Mucosa of descending colon (tissue), 3 donors: ENCODE measurements at regions not wholly inside any gene's neighbourhood (a gene's known extent, or its start where the extent isn't known, plus 50 kb on each side); places are given as distances from the start of the nearest gene placed in this dataset.

Experiments used
- ATAC-seq: fragments of 200-7000 bp; cut with Tn5 transposase; one replicate; pipeline ENCODE4 v1.9.1; 2020; ENCODE audit warnings: mild to moderate bottlenecking, moderate library complexity
- DNase-seq, 3 donors: peaks; one replicate each; pipeline ENCODE4 v3.0.0-alpha.2; 2020
- H3K36me3 ChIP-seq: fragments of 200-600 bp; one replicate; pipeline ENCODE4 v1.8.0; 2021; ENCODE audit warnings: low read depth, mild to moderate bottlenecking
- H3K4me1 ChIP-seq: fragments of 200-600 bp; one replicate; pipeline ENCODE4 v1.8.0; 2021; ENCODE audit warnings: low read depth, mild to moderate bottlenecking
- H3K4me3 ChIP-seq: fragments of 200-600 bp; one replicate; pipeline ENCODE4 v1.8.0; 2021; ENCODE audit warnings: mild to moderate bottlenecking
- H3K9me3 ChIP-seq: fragments of 200-600 bp; one replicate; pipeline ENCODE4 v1.8.0; 2021; ENCODE audit warnings: mild to moderate bottlenecking
- CTCF ChIP-seq: fragments of 200-600 bp; IDR thresholded peaks from one replicate; pipeline ENCODE4 v1.8.0; 2022; ENCODE audit warnings: antibody characterized with exemption, mild to moderate bottlenecking
- intact Hi-C, 2 donors: fragments of 100-400 bp; cut with DNase I in 1 of 2; cut with micrococcal nuclease in 1 of 2; formaldehyde crosslinking; loops; one replicate each; pipeline versions ENCODE4 v1.11.0 to v1.11.1; 2022; cut with DNase I, micrococcal nuclease
- donor health status: DM: no; HTN: no; CAD: no; lungs with moderate emphysema.
- donor health status: DM: no; HTN: no; CAD: no.
- donor health status: DM: no; HTN: yes; CAD: no.

GRCh38 chr20:51237278-51237677, 214.4 kb upstream of the KCNG1 start:
- intact Hi-C loops, result no loop called here
- ATAC-seq, result no peak
- H3K4me1 ChIP-seq, result no peaks in the 10 kb centered on the region

GRCh38 chr20:51236421-51236820, 213.5 kb upstream of the KCNG1 start:
- TF ChIP-seq CTCF, result no peak
- no peak for DNase-seq
- H3K4me3 ChIP-seq, result no peak overlapping the region
- H3K36me3 ChIP-seq, result no peaks in the 10 kb centered on the region
- ATAC-seq, result no peak
- intact Hi-C loops, result no loop called here
- no peaks in the 10 kb centered on the region for H3K4me1 ChIP-seq
- H3K9me3 ChIP-seq, result no peaks in the 10 kb centered on the region

More at GRCh38 chr20:51237278-51237677, 214.4 kb upstream of the KCNG1 start:
- TF ChIP-seq CTCF, result no peak
- Histone ChIP-seq H3K9me3 (peaks cover 2% of the 10 kb centered on the region), H3K36me3 (no peaks in the 10 kb centered on the region), H3K4me3 (no peak overlapping the region)
- no peak for DNase-seq

- Histone ChIP-seq H3K4me3 (no peak overlapping the region), H3K4me1 (no peaks in the 10 kb centered on the region), H3K9me3 (no peaks in the 10 kb centered on the region), H3K36me3 (no peaks in the 10 kb centered on the region)
- no peak for TF ChIP-seq CTCF
- ATAC-seq, result no peak
- DNase-seq, result no peak
- intact Hi-C loops, result no loop called here
Observed at GRCh38 chr20:51233345-51233744, 210.4 kb upstream of the KCNG1 start.

- TF ChIP-seq CTCF, result no peak
- Histone ChIP-seq H3K36me3 (no peaks in the 10 kb centered on the region), H3K4me1 (no peaks in the 10 kb centered on the region), H3K4me3 (no peak overlapping the region), H3K9me3 (no peaks in the 10 kb centered on the region)
- ATAC-seq (no peak), DNase-seq (no peak)
- intact Hi-C loops, result no loop called here
Observed at GRCh38 chr20:51230727-51231126, 207.8 kb upstream of the KCNG1 start.

- intact Hi-C loops, result no loop called here
- no peak for DNase-seq
- Histone ChIP-seq H3K4me1 (no peaks in the 10 kb centered on the region), H3K4me3 (no peak overlapping the region), H3K9me3 (no peaks in the 10 kb centered on the region), H3K36me3 (no peaks in the 10 kb centered on the region)
- no peak for ATAC-seq
- no peak for TF ChIP-seq CTCF
Observed at GRCh38 chr20:51228763-51229162, 205.9 kb upstream of the KCNG1 start.

DNA sequence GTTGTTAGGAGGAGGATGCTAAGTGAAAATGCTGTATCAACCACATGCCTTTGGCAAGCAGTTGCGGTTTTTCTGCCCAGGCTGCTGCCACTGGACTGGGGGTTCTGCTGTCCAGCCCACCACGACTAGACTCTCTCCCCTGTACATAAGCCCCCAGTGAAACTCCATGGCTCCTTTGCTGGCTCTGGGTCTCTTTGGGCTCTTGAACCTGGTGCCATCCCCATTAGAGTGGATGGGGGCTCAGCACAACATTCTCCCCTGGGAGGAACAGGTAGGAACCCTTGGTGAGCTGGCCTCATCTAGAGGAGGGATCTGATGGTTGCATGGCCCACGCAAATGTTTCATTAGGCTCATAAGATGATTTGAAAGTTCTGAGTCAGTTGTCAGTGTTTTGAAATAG, 204.8 kb upstream of the KCNG1 start:
- DNase-seq, result no peak
- H3K4me3 ChIP-seq, result no peak overlapping the region
- no peak for ATAC-seq
- H3K4me1 ChIP-seq, result no peaks in the 10 kb centered on the region
- intact Hi-C loops, result no loop called here
- no peaks in the 10 kb centered on the region for H3K9me3 ChIP-seq
- TF ChIP-seq CTCF, result no peak
- no peaks in the 10 kb centered on the region for H3K36me3 ChIP-seq
